Prostate gland (tissue), 2 donors: ENCODE measurements at regions not wholly inside any gene's neighbourhood (a gene's known extent, or its start where the extent isn't known, plus 50 kb on each side); places are given as distances from the start of the nearest gene placed in this dataset.

Source experiments
- POLR2A ChIP-seq: fragments of 450-650 bp; IDR thresholded peaks from one replicate; pipeline ENCODE4 v1.6.1; 2016; ENCODE audit warnings: antibody characterized with exemption, mild to moderate bottlenecking
- POLR2AphosphoS5 ChIP-seq: sonication (generic); formaldehyde crosslinking; IDR thresholded peaks from one replicate; pipeline ENCODE4 v1.6.1; 2017; ENCODE audit warnings: antibody characterized with exemption
- TF ChIP-seq, protein P1 (sequence below), 4 experiments: fragments of 200-600 bp in 2 of 4; fragments of 450-650 bp in 2 of 4; sonication (generic) in 2 of 4; IDR thresholded peaks; 1 replicate in 3 of 4; 2 replicates in 1 of 4; pipeline ENCODE4 v1.5.1; 2016 to 2019; ENCODE audit warnings: antibody characterized with exemption in 4 of 4, mild to moderate bottlenecking in 2 of 4, moderate library complexity in 2 of 4

GRCh38 chr12:131194166-131194565 is 240.5 kb downstream of the ADGRD1 start:
- TF ChIP-seq, protein P1, sequence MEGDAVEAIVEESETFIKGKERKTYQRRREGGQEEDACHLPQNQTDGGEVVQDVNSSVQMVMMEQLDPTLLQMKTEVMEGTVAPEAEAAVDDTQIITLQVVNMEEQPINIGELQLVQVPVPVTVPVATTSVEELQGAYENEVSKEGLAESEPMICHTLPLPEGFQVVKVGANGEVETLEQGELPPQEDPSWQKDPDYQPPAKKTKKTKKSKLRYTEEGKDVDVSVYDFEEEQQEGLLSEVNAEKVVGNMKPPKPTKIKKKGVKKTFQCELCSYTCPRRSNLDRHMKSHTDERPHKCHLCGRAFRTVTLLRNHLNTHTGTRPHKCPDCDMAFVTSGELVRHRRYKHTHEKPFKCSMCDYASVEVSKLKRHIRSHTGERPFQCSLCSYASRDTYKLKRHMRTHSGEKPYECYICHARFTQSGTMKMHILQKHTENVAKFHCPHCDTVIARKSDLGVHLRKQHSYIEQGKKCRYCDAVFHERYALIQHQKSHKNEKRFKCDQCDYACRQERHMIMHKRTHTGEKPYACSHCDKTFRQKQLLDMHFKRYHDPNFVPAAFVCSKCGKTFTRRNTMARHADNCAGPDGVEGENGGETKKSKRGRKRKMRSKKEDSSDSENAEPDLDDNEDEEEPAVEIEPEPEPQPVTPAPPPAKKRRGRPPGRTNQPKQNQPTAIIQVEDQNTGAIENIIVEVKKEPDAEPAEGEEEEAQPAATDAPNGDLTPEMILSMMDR (IDR thresholded peaks at IDR 0.05): no peak
- TF ChIP-seq POLR2AphosphoS5 (no peak), POLR2A (no peak)
